LHCN-M2 (cell line): ENCODE measurements at regions not wholly inside any gene's neighbourhood (a gene's known extent, or its start where the extent isn't known, plus 50 kb on each side); places are given as distances from the start of the nearest gene placed in this dataset.
"Not testable (repeated sequence)": the region's sequence is repeated elsewhere in the genome, so short reads cannot be mapped to it uniquely, and the experiment has no call there.

Experiments
- DNase-seq: peaks from one replicate; pipeline ENCODE4 v3.0.0-alpha.2; 2012; ENCODE audit warnings: low read depth

DNA sequence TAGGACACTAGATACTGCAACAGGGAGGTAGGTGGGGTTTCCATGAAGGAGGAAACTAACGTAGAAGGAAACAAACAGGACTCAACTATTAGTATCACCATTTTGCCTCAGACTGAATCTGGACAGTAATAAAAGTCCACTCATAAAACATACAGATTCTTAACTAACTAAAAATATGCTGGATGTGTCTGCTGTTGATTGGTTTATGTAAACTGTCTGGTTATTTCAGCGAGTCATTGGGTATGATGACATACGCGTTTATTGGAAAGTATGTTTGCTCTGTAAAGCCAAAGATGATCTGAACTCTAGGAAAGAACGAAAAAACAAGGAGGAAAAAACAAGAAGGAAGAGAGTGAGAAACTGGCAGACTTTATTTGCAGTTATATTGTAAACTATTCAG, 1816.1 kb upstream of the LRRTM1 start:
- DNase-seq: no peak

GRCh38 chr2:82120115-82120514, 1815.6 kb upstream of the LRRTM1 start:
- DNase-seq: no peak

DNA sequence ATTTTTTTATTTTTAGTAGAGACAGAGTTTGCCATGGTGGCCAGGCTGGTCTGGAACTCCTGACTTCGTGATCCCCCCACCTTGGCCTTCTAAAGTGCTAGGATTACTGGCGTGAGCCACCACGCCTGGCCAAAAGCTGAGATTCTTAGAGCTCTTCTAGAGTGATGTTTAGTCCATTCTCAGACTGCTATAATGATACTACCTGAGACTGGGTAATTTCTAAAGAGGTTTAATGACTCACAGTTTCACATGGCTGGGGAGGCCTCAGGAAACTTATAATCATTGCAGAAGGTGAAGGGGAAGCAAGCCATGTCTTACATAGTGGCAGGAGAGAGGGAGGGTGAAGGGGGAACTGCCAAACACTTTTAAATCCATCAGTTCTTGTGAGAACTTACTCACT, 1804.9 kb upstream of the LRRTM1 start:
- no peak for DNase-seq

DNA sequence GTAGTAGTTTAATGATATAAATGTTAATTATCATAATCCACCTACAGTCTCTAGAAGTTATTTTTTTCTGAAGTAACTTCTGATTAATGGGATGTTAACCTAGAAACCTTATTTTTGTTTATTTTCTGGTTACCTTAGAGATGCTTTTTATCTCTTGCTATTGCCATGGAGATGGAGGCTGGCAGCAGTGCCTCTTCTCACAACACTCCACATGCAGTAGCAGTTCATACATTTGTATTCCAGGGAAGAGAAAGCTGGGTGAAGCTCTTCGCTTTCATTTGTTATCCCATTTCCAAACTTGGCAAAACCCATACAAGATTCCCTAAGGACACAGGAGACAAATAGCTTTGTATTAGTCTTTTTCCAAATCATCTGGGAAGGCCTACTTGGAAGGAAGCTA, 1794.1 kb upstream of the LRRTM1 start:
- no peak for DNase-seq

DNA sequence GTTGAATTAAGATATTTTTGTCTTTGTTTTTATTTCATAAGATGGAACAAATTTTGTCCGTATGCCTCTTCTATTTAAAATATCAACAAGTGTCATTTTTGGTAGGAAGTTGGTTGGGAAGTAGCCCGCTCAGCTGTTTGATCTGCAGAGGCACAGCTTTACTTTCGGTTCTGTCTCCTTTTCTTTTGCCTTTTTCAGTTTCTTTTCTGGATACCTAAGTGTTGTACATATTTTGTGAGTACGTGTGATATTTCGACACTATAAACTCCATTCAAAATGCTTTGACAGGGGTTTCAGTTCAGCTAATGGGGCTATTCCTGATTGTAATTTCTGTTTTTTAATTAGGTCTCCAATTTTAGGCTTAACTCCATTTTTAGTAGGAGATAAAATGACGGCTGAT, 1785.0 kb upstream of the LRRTM1 start:
- peak; percentile 14 for DNase-seq

- peak; percentile 7 for DNase-seq
These were observed 1780.3 kb upstream of the LRRTM1 start for GRCh38 chr2:82084679-82085392.

DNA sequence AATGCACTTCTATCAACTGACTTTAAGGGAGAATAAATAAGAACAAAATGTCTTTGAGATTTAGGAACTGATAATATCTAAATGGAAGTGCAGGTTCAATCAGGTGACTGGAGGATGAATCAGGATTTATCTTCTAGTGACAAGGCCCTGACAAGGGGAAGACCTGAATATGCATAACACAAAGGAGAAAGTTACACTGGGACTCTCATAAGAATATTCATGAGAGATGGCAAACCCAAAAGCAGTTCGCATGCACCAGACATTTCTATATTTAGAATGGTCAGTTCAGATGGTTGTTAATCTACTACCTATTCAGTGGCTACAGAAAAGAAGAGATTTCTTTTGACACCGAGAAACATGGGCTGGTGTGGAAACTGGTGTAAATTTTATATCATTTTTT, 1771.3 kb upstream of the LRRTM1 start:
- DNase-seq: no peak

- DNase-seq: no peak
These were observed 1757.9 kb upstream of the LRRTM1 start for GRCh38 chr2:82062463-82062862.

DNA sequence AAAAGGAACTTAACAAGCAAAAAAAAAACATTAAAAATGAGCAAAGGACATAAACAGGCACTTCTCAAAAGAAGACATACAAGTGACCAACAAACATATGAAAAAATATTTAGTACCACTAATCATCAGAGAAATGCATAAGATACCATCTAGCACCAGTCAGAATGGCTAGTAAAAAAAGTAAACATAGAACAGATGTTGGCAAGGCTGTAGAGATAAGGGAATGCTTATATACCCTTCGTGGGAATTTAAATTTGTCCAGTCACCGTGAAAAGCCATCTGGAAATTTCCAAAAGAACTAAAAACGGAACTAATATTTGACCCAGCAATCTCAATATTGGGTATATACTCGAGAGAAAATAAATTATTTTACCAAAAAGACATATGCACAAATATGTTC, 1751.3 kb upstream of the LRRTM1 start:
- DNase-seq: no peak

DNA sequence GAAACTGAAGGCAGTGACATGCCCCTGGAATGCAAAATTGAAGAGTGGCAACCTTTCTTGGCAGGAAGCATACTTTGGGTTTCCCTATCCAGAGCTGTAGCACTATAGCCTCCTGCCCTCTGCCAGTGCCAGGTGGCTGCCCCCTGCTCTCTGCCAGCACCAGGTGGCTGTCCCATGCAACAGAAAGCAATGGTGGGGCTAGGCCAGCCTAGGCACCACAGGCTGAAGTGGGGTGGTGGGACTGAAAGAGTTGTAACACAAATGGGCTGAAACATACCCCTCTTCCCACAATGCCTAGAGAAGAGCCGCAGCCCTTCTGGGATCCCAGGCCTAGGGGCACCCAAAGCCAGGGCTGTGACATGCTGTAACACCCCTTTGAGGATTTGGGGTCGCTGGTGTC, 1739.3 kb upstream of the LRRTM1 start:
- no peak for DNase-seq

- no peak for DNase-seq
These were observed 1723.5 kb upstream of the LRRTM1 start for GRCh38 chr2:82027921-82028615.

- no peak for DNase-seq
These were observed 1719.2 kb upstream of the LRRTM1 start for GRCh38 chr2:82023710-82024109.

- no peak for DNase-seq
These were observed 1709.1 kb upstream of the LRRTM1 start for GRCh38 chr2:82013641-82014040.

GRCh38 chr2:82007071-82007664, 1702.6 kb upstream of the LRRTM1 start:
- DNase-seq: peak; percentile 29

GRCh38 chr2:82005889-82006288, 1701.3 kb upstream of the LRRTM1 start:
- DNase-seq: not testable (repeated sequence)

DNA sequence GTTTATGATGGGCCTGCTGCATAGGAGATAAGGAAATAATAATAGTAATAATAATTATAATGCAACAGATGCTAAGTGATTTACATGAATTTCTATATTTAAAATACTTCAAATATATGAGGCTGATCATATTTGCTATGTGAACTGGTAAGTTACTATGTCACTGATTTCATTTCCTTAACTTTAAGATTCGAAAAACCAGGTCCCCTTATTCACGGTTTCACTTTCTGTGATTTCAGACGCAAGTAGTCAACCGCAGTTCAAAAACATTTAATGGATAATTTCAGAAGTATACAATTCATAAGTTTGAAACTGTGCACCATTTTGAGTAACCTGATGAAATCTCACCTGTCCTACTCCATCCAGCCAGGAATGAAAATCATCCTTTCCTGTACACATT, 1697.1 kb upstream of the LRRTM1 start:
- DNase-seq: no peak

GRCh38 chr2:82000606-82001005, 1696.1 kb upstream of the LRRTM1 start:
- DNase-seq: no peak

- DNase-seq: no peak
These were observed 1691.8 kb upstream of the LRRTM1 start for GRCh38 chr2:81996332-81996731.

DNA sequence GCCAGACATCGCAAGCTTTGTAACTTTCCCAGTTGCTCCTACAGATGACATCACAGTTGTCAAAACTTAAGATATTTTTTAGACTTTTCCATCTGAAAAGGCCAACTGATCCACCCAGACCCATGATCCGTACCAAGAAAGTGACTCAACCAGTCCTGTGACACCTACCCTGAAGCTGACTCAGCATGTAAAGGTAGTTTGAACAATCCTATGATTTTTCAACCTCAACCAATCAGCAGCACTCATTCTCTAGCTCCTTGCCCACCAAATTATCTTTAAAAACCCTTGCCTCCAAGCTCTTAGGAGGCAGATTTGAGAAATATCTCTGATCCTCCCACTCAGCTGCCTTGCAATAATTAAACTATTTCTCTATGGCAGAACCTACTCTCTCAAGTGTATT, 1686.7 kb upstream of the LRRTM1 start:
- DNase-seq: no peak

- DNase-seq: no peak
These were observed 1682.8 kb upstream of the LRRTM1 start for GRCh38 chr2:81987370-81987769.

DNA sequence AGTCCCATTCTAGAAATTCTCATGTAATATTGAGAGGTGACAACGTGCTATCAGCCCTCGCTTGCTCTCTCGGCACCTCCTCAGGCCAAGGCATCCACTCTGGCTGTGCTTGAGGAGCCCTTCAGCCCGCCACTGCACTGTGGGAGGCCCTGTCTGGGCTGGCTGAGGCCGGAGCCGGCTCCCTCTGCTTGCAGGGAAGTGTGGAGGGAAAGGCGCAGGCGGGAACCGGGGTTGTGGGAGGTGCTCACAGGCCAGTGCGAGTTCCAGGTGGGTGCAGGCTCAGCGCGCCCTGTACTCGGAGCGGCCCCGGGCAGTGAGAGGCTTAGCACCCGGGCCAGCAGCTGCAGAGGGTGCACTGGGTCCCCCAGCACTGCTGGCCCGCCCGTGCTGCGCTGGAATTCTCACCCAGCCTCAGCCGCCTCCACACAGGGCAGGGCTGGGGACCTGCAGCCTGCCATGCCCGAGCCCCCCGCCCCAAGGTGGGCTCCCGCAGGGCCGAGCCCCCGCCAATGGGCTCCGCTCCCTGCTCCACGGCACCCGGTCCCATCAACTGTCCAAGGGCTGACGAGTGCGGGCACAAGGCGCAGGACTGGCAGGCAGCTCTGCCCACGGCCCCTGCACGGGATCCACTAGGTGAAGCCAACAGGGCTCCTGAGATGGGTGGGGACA, 1680.6 kb upstream of the LRRTM1 start:
- no peak for DNase-seq

- DNase-seq: no peak
These were observed 1677.0 kb upstream of the LRRTM1 start for GRCh38 chr2:81981585-81981984.

- DNase-seq: no peak
These were observed 1674.5 kb upstream of the LRRTM1 start for GRCh38 chr2:81979086-81979485.
